Fibroblast of lung (primary cell): ENCODE measurements at regions not wholly inside any gene's neighbourhood (a gene's known extent, or its start where the extent isn't known, plus 50 kb on each side); places are given as distances from the start of the nearest gene placed in this dataset.

Experiments used
- DNase-seq, 2 donors: peaks; one replicate each; pipeline versions ENCODE4 v3.0.0 to v3.0.0-alpha.2; 2010; ENCODE audit warnings: low read depth in 2 of 2
- H2AFZ ChIP-seq: 2 replicates; pipeline ENCODE4 v1.5.1; 2012; ENCODE audit warnings: low read length, control low read depth, inconsistent platforms
- H3K27ac ChIP-seq: 2 replicates; pipeline ENCODE4 v1.5.1; 2011; ENCODE audit warnings: low read length, control low read depth; ENCODE audit not compliant: insufficient read depth
- H3K27me3 ChIP-seq: 2 replicates; pipeline ENCODE4 v1.5.1; 2011; ENCODE audit warnings: mild to moderate bottlenecking, low read length; ENCODE audit not compliant: control insufficient read depth, insufficient read depth
- H3K36me3 ChIP-seq: 2 replicates; pipeline ENCODE4 v1.5.1; 2011; ENCODE audit warnings: low read length; ENCODE audit not compliant: control insufficient read depth, insufficient read depth
- H3K4me1 ChIP-seq: 2 replicates; pipeline ENCODE4 v1.5.1; 2011; ENCODE audit warnings: low read length; ENCODE audit not compliant: control insufficient read depth, insufficient read depth; ENCODE audit errors: extremely low read depth
- H3K4me2 ChIP-seq: 2 replicates; pipeline ENCODE4 v1.5.1; 2011; ENCODE audit warnings: low read length, control low read depth; ENCODE audit not compliant: insufficient read depth; ENCODE audit errors: extremely low read depth
- H3K4me3 ChIP-seq, 4 experiments: fragments of 200-600 bp in 1 of 4; sonication (generic) in 1 of 4; replicated peaks in 1 of 4; 2 replicates each; pipeline ENCODE4 v1.5.1; 2011 to 2016; ENCODE audit warnings: low read length in 4 of 4, low read depth in 3 of 4, mild to moderate bottlenecking in 3 of 4, control low read depth in 2 of 4, inconsistent platforms in 1 of 4, mixed read lengths in 1 of 4; ENCODE audit not compliant: insufficient read depth in 1 of 4; ENCODE audit errors: control extremely low read depth in 1 of 4
- H3K79me2 ChIP-seq: 2 replicates; pipeline ENCODE4 v1.5.1; 2012; ENCODE audit warnings: mild to moderate bottlenecking, low read length, inconsistent platforms; ENCODE audit not compliant: control insufficient read depth, insufficient read depth
- H3K9ac ChIP-seq: 2 replicates; pipeline ENCODE4 v1.5.1; 2011; ENCODE audit warnings: mild to moderate bottlenecking, low read length, control low read depth; ENCODE audit not compliant: insufficient read depth
- H3K9me3 ChIP-seq: 2 replicates; pipeline ENCODE4 v1.5.1; 2012; ENCODE audit warnings: low read depth, low read length; ENCODE audit not compliant: control insufficient read depth, insufficient read depth
- H4K20me1 ChIP-seq: 2 replicates; pipeline ENCODE4 v1.5.1; 2011; ENCODE audit warnings: low read length; ENCODE audit not compliant: control insufficient read depth, insufficient read depth; ENCODE audit errors: extremely low read depth
- EZH2 ChIP-seq: IDR thresholded peaks from 2 replicates; pipeline ENCODE4 v1.5.1; 2012; ENCODE audit warnings: low read length, control low read depth, mild to moderate bottlenecking; ENCODE audit errors: missing control alignments
- TF ChIP-seq, protein P1 (sequence below), 2 donors: IDR thresholded peaks in 1 of 2; conservative IDR thresholded peaks in 1 of 2; 1 replicate in 1 of 2; 2 replicates in 1 of 2; pipeline ENCODE4 v1.5.1; 2011 to 2012; ENCODE audit warnings: low read length in 2 of 2, control low read depth in 1 of 2, inconsistent platforms in 1 of 2, low read depth in 1 of 2, mild to moderate bottlenecking in 1 of 2

DNA sequence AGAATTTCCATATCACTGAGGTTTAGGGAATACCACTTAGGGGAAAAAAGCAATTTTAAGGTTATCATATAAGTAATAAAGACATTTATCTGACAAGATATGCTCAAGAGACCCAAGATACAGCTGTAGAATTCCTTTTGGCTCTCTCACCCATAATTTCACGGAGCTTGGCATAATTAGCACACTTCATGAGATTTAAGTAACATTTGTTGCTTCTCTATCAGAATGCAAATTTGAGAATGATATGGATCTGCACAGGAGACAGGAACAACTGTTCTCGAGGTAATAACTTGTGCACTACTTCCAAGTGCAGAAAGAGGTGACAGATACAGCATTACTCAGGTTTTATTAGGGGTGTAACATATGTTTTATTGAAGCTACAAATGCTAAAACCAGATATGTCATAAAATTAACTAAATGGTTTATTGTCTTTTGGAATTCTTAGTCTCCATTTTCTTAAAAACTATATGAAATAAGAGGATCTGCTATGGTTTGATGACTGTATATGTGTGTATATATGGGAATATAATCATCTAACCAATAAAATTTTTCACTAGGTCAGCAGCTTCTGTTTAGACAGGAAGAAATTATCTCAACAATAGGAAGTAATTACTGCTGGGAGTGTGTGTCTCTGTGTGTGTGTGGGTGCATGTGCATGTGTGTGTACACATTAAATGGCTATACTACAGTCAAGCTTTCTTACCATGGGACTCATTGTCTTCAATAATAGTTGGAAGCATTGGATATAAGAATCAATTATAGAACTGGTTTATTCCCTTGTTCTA, 401.3 kb downstream of the PCDH17 start:
- H3K27ac ChIP-seq = no peak overlapping the region
- no peaks in the 10 kb centered on the region for H3K4me1 ChIP-seq
- DNase-seq = no peak
- no peak overlapping the region for H3K9ac ChIP-seq
- no peaks in the 10 kb centered on the region for H3K36me3 ChIP-seq
- H4K20me1 ChIP-seq = no peaks in the 10 kb centered on the region
- H3K79me2 ChIP-seq = no peaks in the 10 kb centered on the region
- H3K4me2 ChIP-seq = no peak overlapping the region
- no peak overlapping the region for H2AFZ ChIP-seq
- TF ChIP-seq, protein P1, sequence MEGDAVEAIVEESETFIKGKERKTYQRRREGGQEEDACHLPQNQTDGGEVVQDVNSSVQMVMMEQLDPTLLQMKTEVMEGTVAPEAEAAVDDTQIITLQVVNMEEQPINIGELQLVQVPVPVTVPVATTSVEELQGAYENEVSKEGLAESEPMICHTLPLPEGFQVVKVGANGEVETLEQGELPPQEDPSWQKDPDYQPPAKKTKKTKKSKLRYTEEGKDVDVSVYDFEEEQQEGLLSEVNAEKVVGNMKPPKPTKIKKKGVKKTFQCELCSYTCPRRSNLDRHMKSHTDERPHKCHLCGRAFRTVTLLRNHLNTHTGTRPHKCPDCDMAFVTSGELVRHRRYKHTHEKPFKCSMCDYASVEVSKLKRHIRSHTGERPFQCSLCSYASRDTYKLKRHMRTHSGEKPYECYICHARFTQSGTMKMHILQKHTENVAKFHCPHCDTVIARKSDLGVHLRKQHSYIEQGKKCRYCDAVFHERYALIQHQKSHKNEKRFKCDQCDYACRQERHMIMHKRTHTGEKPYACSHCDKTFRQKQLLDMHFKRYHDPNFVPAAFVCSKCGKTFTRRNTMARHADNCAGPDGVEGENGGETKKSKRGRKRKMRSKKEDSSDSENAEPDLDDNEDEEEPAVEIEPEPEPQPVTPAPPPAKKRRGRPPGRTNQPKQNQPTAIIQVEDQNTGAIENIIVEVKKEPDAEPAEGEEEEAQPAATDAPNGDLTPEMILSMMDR (conservative IDR thresholded peaks at IDR 0.05 in 1 of 2, IDR thresholded peaks at IDR 0.05 in 1 of 2; ENCODE audit: low read depth in 1 of 2, low read length in 2 of 2) = no peak
- no peak for TF ChIP-seq EZH2
- no peak overlapping the region for H3K4me3 ChIP-seq
- H3K27me3 ChIP-seq = no peaks in the 10 kb centered on the region
- H3K9me3 ChIP-seq = no peaks in the 10 kb centered on the region

DNA sequence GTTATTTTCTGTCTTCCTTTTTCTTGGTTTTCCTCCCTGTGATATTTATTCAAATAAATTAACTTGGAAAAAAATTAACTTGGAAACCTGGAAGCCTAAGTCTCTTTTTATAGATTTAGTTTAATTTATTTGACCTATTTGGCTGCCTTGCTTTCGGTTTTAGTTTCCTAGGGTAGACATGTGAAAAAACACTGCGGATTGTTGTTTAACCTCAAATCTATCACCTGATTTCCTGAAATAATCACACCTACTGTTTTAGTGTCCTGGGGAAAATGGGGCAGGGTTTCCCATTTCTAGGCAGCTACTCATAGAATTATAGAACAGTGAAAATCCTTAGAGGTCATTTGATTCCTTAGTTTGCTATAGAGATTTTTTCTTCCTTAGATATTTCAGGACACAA, 412.4 kb downstream of the PCDH17 start:
- Histone ChIP-seq H4K20me1 (no peaks in the 10 kb centered on the region), H3K36me3 (no peaks in the 10 kb centered on the region), H2AFZ (no peak overlapping the region), H3K27me3 (no peaks in the 10 kb centered on the region), H3K27ac (no peak overlapping the region), H3K79me2 (no peaks in the 10 kb centered on the region), H3K4me2 (no peak overlapping the region), H3K9me3 (no peaks in the 10 kb centered on the region), H3K4me1 (no peaks in the 10 kb centered on the region), H3K4me3 (no peak overlapping the region), H3K9ac (no peak overlapping the region)
- DNase-seq = no peak
- TF ChIP-seq EZH2 = no peak
- TF ChIP-seq, protein P1 (conservative IDR thresholded peaks at IDR 0.05 in 1 of 2, IDR thresholded peaks at IDR 0.05 in 1 of 2; ENCODE audit: low read depth in 1 of 2, low read length in 2 of 2) = no peak

DNA sequence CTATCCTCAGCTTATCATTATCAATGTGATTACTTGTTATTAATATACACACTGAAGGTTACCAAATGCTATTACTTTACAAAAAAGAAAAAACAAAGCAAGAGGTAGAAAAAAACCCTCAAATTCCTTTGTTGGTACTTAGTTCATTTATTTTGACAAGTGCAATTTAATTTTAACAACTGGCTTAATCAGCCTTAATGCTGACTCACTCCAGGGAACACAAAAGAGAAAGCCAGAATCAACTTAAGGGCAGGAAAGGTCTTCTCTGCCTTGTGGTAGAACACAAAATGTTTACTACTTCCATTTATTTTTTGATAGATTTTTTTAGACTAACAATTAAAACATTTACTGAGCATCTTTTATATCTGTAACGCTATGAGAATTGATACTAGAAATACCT, 417.1 kb downstream of the PCDH17 start:
- peak; percentile 2 to 48 for DNase-seq
- H3K9ac ChIP-seq = no peak overlapping the region
- TF ChIP-seq, protein P1 (conservative IDR thresholded peaks at IDR 0.05 in 1 of 2, IDR thresholded peaks at IDR 0.05 in 1 of 2; ENCODE audit: low read depth in 1 of 2, low read length in 2 of 2) = no peak
- no peak for TF ChIP-seq EZH2
- H3K4me2 ChIP-seq = no peak overlapping the region
- H3K27ac ChIP-seq = no peak overlapping the region
- H4K20me1 ChIP-seq = no peaks in the 10 kb centered on the region
- no peaks in the 10 kb centered on the region for H3K79me2 ChIP-seq
- no peaks in the 10 kb centered on the region for H3K36me3 ChIP-seq
- no peak overlapping the region for H2AFZ ChIP-seq
- no peaks in the 10 kb centered on the region for H3K4me1 ChIP-seq
- no peaks in the 10 kb centered on the region for H3K9me3 ChIP-seq
- no peaks in the 10 kb centered on the region for H3K27me3 ChIP-seq
- H3K4me3 ChIP-seq = no peak overlapping the region
